Ishikawa (cell line): ENCODE measurements at regions not wholly inside any gene's neighbourhood (a gene's known extent, or its start where the extent isn't known, plus 50 kb on each side); places are given as distances from the start of the nearest gene placed in this dataset.

ENCODE experiments used
- CEBPB ChIP-seq: IDR thresholded peaks from 2 replicates; pipeline ENCODE4 v1.6.1; 2012
- CREB1 ChIP-seq: IDR thresholded peaks from 2 replicates; pipeline ENCODE4 v1.6.1; 2012; ENCODE audit warnings: low read depth
- FOXM1 ChIP-seq: IDR thresholded peaks from 2 replicates; pipeline ENCODE4 v1.6.1; 2012; ENCODE audit warnings: low read depth, borderline replicate concordance
- NFIC ChIP-seq: IDR thresholded peaks from 2 replicates; pipeline ENCODE4 v1.6.1; 2012
- RAD21 ChIP-seq: IDR thresholded peaks from 2 replicates; pipeline ENCODE4 v1.6.1; 2012; ENCODE audit warnings: low read depth
- TAF1 ChIP-seq: IDR thresholded peaks from 2 replicates; pipeline ENCODE4 v1.6.1; 2012; ENCODE audit warnings: low read depth, mild to moderate bottlenecking
- TCF12 ChIP-seq: IDR thresholded peaks from 2 replicates; pipeline ENCODE4 v1.6.1; 2012; ENCODE audit warnings: low read depth
- TEAD4 ChIP-seq: IDR thresholded peaks from 2 replicates; pipeline ENCODE4 v1.6.1; 2012
- ZBTB7A ChIP-seq: IDR thresholded peaks from 2 replicates; pipeline ENCODE4 v1.6.1; 2012; ENCODE audit warnings: low read depth
- TF ChIP-seq, protein P1 (sequence below): IDR thresholded peaks from 2 replicates; pipeline ENCODE4 v1.6.1; 2012; ENCODE audit warnings: low read depth, mild to moderate bottlenecking
- TF ChIP-seq, protein P2 (sequence below): IDR thresholded peaks from 2 replicates; pipeline ENCODE4 v1.6.1; 2012
- TF ChIP-seq, protein P3 (sequence below): IDR thresholded peaks from 2 replicates; pipeline ENCODE4 v1.6.1; 2012

DNA sequence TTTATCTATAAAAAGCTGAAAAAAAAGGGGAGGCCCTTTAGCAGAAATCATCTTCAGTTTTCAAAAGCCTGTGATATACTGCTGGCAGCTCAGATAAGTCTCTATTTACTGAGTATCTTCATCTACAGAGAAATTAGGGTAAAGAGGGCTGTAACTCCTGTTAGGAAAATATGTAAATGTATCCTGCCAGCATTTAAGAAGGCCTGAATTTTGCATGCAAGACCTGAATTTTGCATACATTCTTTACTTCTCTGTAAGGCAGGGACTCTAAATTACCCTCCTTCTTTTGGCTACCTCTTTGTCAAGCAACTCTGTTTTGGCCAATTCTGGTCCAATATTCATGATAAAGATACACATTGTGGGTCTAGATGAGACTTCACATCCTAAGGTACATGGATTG, 150.6 kb upstream of the SPACA1 start:
- TF ChIP-seq RAD21 (no peak), TEAD4 (no peak), FOXM1 (no peak), TCF12 (no peak), CEBPB (no peak), CREB1 (no peak), TAF1 (no peak), ZBTB7A (no peak), NFIC (no peak)
- TF ChIP-seq, protein P1, sequence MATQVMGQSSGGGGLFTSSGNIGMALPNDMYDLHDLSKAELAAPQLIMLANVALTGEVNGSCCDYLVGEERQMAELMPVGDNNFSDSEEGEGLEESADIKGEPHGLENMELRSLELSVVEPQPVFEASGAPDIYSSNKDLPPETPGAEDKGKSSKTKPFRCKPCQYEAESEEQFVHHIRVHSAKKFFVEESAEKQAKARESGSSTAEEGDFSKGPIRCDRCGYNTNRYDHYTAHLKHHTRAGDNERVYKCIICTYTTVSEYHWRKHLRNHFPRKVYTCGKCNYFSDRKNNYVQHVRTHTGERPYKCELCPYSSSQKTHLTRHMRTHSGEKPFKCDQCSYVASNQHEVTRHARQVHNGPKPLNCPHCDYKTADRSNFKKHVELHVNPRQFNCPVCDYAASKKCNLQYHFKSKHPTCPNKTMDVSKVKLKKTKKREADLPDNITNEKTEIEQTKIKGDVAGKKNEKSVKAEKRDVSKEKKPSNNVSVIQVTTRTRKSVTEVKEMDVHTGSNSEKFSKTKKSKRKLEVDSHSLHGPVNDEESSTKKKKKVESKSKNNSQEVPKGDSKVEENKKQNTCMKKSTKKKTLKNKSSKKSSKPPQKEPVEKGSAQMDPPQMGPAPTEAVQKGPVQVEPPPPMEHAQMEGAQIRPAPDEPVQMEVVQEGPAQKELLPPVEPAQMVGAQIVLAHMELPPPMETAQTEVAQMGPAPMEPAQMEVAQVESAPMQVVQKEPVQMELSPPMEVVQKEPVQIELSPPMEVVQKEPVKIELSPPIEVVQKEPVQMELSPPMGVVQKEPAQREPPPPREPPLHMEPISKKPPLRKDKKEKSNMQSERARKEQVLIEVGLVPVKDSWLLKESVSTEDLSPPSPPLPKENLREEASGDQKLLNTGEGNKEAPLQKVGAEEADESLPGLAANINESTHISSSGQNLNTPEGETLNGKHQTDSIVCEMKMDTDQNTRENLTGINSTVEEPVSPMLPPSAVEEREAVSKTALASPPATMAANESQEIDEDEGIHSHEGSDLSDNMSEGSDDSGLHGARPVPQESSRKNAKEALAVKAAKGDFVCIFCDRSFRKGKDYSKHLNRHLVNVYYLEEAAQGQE, result no peak
- TF ChIP-seq, protein P2, sequence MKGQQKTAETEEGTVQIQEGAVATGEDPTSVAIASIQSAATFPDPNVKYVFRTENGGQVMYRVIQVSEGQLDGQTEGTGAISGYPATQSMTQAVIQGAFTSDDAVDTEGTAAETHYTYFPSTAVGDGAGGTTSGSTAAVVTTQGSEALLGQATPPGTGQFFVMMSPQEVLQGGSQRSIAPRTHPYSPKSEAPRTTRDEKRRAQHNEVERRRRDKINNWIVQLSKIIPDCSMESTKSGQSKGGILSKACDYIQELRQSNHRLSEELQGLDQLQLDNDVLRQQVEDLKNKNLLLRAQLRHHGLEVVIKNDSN, result no peak
- TF ChIP-seq, protein P3, sequence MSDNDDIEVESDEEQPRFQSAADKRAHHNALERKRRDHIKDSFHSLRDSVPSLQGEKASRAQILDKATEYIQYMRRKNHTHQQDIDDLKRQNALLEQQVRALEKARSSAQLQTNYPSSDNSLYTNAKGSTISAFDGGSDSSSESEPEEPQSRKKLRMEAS, result no peak
